Smooth muscle cell (in vitro differentiated cells): ENCODE measurements at regions not wholly inside any gene's neighbourhood (a gene's known extent, or its start where the extent isn't known, plus 50 kb on each side); places are given as distances from the start of the nearest gene placed in this dataset.

Experiments
- DNase-seq: peaks from one replicate; lab custom pipeline; 2025; ENCODE audit not compliant: unreplicated experiment; lab: John Stamatoyannopoulos, UW
- H2AFZ ChIP-seq: fragments of 200-600 bp; sonication (generic); 2 replicates; pipeline ENCODE4 v1.6.0; 2016; ENCODE audit warnings: antibody characterized with exemption, low read depth, mild to moderate bottlenecking
- H3F3A ChIP-seq: fragments of 200-600 bp; sonication (generic); 2 replicates; pipeline ENCODE4 v1.6.0; 2017; ENCODE audit warnings: antibody characterized with exemption, low read depth
- H3K27ac ChIP-seq: fragments of 200-600 bp; sonication (generic); 2 replicates; pipeline ENCODE4 v1.5.1; 2016; ENCODE audit warnings: low read depth, mild to moderate bottlenecking
- H3K27me3 ChIP-seq: fragments of 200-600 bp; sonication (generic); 2 replicates; pipeline ENCODE4 v1.6.1; 2016; ENCODE audit warnings: low read depth, mild to moderate bottlenecking
- H3K36me3 ChIP-seq: fragments of 200-600 bp; sonication (generic); 2 replicates; pipeline ENCODE4 v1.5.1; 2016; ENCODE audit warnings: low read depth
- H3K4me1 ChIP-seq: fragments of 200-600 bp; sonication (generic); 2 replicates; pipeline ENCODE4 v1.5.1; 2016; ENCODE audit warnings: low read depth
- H3K4me2 ChIP-seq: fragments of 200-600 bp; sonication (generic); 2 replicates; pipeline ENCODE4 v1.6.0; 2016; ENCODE audit warnings: mild to moderate bottlenecking
- H3K4me3 ChIP-seq: fragments of 200-600 bp; sonication (generic); 2 replicates; pipeline ENCODE4 v1.5.1; 2016; ENCODE audit warnings: mild to moderate bottlenecking
- H3K79me2 ChIP-seq: fragments of 200-600 bp; sonication (generic); 2 replicates; pipeline ENCODE4 v1.6.0; 2016; ENCODE audit warnings: low read depth, mild to moderate bottlenecking
- H3K9ac ChIP-seq: fragments of 200-600 bp; sonication (generic); 2 replicates; pipeline ENCODE4 v1.6.0; 2016; ENCODE audit warnings: low read depth
- H3K9me3 ChIP-seq: fragments of 200-600 bp; sonication (generic); replicated peaks from 2 replicates; pipeline ENCODE4 v1.5.1; 2016; ENCODE audit warnings: low read depth
- H4K20me1 ChIP-seq: fragments of 200-600 bp; sonication (generic); 2 replicates; pipeline ENCODE4 v1.6.0; 2016; ENCODE audit warnings: low read depth
- CTCF ChIP-seq: fragments of 200-600 bp; sonication (generic); IDR thresholded peaks from 2 replicates; pipeline ENCODE4 v1.5.1; 2017; ENCODE audit warnings: borderline replicate concordance, mild to moderate bottlenecking, antibody characterized with exemption; ENCODE audit not compliant: insufficient read depth, poor library complexity, severe bottlenecking
- WGBS: methylation state at CpG from one replicate; pipeline ENCODE4 v1.1.7; 2016; ENCODE audit warnings: low lambda C conversion rate; 5-methylcytosine and 5-hydroxymethylcytosine counted together

- Histone ChIP-seq H3K4me2 (no peak overlapping the region), H3K4me3 (no peak overlapping the region), H3K27ac (no peak overlapping the region), H3K4me1 (no peaks in the 10 kb centered on the region), H3K9me3 (no peaks in the 10 kb centered on the region), H3K36me3 (no peaks in the 10 kb centered on the region), H2AFZ (no peak overlapping the region), H3K27me3 (no peaks in the 10 kb centered on the region), H3K9ac (no peak overlapping the region), H4K20me1 (no peaks in the 10 kb centered on the region), H3F3A (no peaks in the 10 kb centered on the region), H3K79me2 (no peaks in the 10 kb centered on the region)
- 77% methylated on average over 1 of the region's 1 CpG for WGBS
- TF ChIP-seq CTCF = no peak
- no peak for DNase-seq
Observed at GRCh38 chr3:190995156-190995555, 132.7 kb upstream of the GMNC start.

GRCh38 chr3:190990898-190991297, 128.4 kb upstream of the GMNC start:
- H3K4me3 ChIP-seq = no peak overlapping the region
- no peak overlapping the region for H3K4me2 ChIP-seq
- H3K27ac ChIP-seq = no peak overlapping the region
- no peak for DNase-seq
- no peak overlapping the region for H2AFZ ChIP-seq
- H3F3A ChIP-seq = no peaks in the 10 kb centered on the region
- H3K27me3 ChIP-seq = no peaks in the 10 kb centered on the region
- no peaks in the 10 kb centered on the region for H4K20me1 ChIP-seq
- no peaks in the 10 kb centered on the region for H3K4me1 ChIP-seq
- H3K9me3 ChIP-seq = no peaks in the 10 kb centered on the region
- H3K79me2 ChIP-seq = no peaks in the 10 kb centered on the region
- no peak for TF ChIP-seq CTCF
- no peak overlapping the region for H3K9ac ChIP-seq
- H3K36me3 ChIP-seq = no peaks in the 10 kb centered on the region

- no peak overlapping the region for H3K27ac ChIP-seq
- DNase-seq = no peak
- H3K79me2 ChIP-seq = no peaks in the 10 kb centered on the region
- H4K20me1 ChIP-seq = no peaks in the 10 kb centered on the region
- no peaks in the 10 kb centered on the region for H3K36me3 ChIP-seq
- H2AFZ ChIP-seq = no peak overlapping the region
- H3K9me3 ChIP-seq = no peaks in the 10 kb centered on the region
- no peak overlapping the region for H3K4me2 ChIP-seq
- no peak for TF ChIP-seq CTCF
- no peaks in the 10 kb centered on the region for H3K4me1 ChIP-seq
- WGBS = 86% methylated on average over 2 of the region's 2 CpGs
- no peak overlapping the region for H3K4me3 ChIP-seq
- H3K27me3 ChIP-seq = no peaks in the 10 kb centered on the region
- no peaks in the 10 kb centered on the region for H3F3A ChIP-seq
- H3K9ac ChIP-seq = no peak overlapping the region
Observed at GRCh38 chr3:190989218-190989617, 126.7 kb upstream of the GMNC start.

- TF ChIP-seq CTCF = no peak
- Histone ChIP-seq H3K79me2 (no peaks in the 10 kb centered on the region), H3K27me3 (no peaks in the 10 kb centered on the region), H3K27ac (no peak overlapping the region), H4K20me1 (no peaks in the 10 kb centered on the region), H3K36me3 (no peaks in the 10 kb centered on the region), H3K9ac (no peak overlapping the region), H3K4me1 (no peaks in the 10 kb centered on the region), H3F3A (no peaks in the 10 kb centered on the region), H2AFZ (no peak overlapping the region), H3K9me3 (no peaks in the 10 kb centered on the region), H3K4me2 (no peak overlapping the region), H3K4me3 (no peak overlapping the region)
- WGBS = 83% methylated on average over 2 of the region's 2 CpGs
- no peak for DNase-seq
Observed at GRCh38 chr3:190988102-190988501, 125.6 kb upstream of the GMNC start.
